A673 (cell line): ENCODE measurements at regions not wholly inside any gene's neighbourhood (a gene's known extent, or its start where the extent isn't known, plus 50 kb on each side); places are given as distances from the start of the nearest gene placed in this dataset.

Experiments
- CTCF ChIP-seq: fragments of 300-800, 200-600 bp; sonication (generic); conservative IDR thresholded peaks from 2 replicates; pipeline ENCODE4 v1.5.1; 2017; ENCODE audit warnings: low read depth, mild to moderate bottlenecking, antibody characterized with exemption, low read length, moderate library complexity, mixed read lengths
- EZH2 ChIP-seq: fragments of 200-600 bp; sonication (generic); IDR thresholded peaks from 2 replicates; pipeline ENCODE4 v1.6.1; 2017; ENCODE audit warnings: borderline replicate concordance, low read depth, mild to moderate bottlenecking, mixed read lengths, antibody characterized with exemption, low read length; ENCODE audit not compliant: poor library complexity, severe bottlenecking

- TF ChIP-seq CTCF, result no peak
- no peak for TF ChIP-seq EZH2
These were observed 443.9 kb downstream of the BUD13 start for GRCh38 chr11:116328851-116329250.
